ENCODE measurements at regions not wholly inside any gene's neighbourhood (a gene's known extent, or its start where the extent isn't known, plus 50 kb on each side); places are given as distances from the start of the nearest gene placed in this dataset.

DNA sequence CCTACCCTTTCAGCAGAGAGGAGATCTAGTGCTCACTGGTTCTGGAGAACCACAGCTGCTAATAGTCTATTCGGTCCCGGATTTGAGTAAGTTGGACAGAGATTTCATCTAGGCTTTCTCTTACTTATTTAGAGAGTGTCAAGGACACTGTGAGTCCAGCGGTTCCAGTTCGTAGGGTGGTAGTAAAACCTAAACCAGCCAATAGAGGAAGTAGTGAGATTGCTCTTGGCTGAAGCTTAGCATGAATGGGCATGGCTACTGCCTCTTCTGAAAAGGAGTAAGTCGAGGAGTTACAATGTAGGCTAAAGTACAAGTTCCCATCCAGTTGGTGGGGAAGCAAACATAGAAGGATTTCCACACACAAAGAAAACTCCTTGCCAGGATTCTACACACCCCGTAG, 109.6 kb upstream of the MOCS2 start:
- no peaks in the 10 kb centered on the region for H3K27me3 Mint-ChIP-seq (ENCODE audit: low read depth)
- H3K4me1 Mint-ChIP-seq = no peaks in the 10 kb centered on the region
- no peak for TF ChIP-seq CTCF (IDR thresholded peaks at IDR 0.05; ENCODE audit: unreplicated experiment)
- H3K36me3 Mint-ChIP-seq = no peaks in the 10 kb centered on the region
- H3K4me3 Mint-ChIP-seq = no peak overlapping the region
- H3K9me3 Mint-ChIP-seq = peaks cover 36% of the 10 kb centered on the region
- H3K27ac Mint-ChIP-seq = no peak overlapping the region
- no peak for DNase-seq (ENCODE audit: low spot score in 2 of 2, unreplicated experiment in 2 of 2)

- Mint-ChIP-seq H3K9me3 (peaks cover 36% of the 10 kb centered on the region), H3K4me3 (no peak overlapping the region), H3K27ac (no peak overlapping the region), H3K4me1 (no peaks in the 10 kb centered on the region), H3K36me3 (no peaks in the 10 kb centered on the region), H3K27me3 (ENCODE audit: low read depth) (no peaks in the 10 kb centered on the region)
- TF ChIP-seq CTCF (IDR thresholded peaks at IDR 0.05; ENCODE audit: unreplicated experiment) = no peak
- no peak for DNase-seq (ENCODE audit: low spot score in 2 of 2, unreplicated experiment in 2 of 2)
Measured at GRCh38 chr5:53219610-53220009, 110.1 kb upstream of the MOCS2 start.

- Mint-ChIP-seq H3K9me3 (peaks cover 14% of the 10 kb centered on the region), H3K4me3 (no peak overlapping the region), H3K27me3 (ENCODE audit: low read depth) (no peaks in the 10 kb centered on the region), H3K36me3 (no peaks in the 10 kb centered on the region), H3K27ac (no peak overlapping the region), H3K4me1 (no peaks in the 10 kb centered on the region)
- no peak for DNase-seq (ENCODE audit: low spot score in 2 of 2, unreplicated experiment in 2 of 2)
- TF ChIP-seq CTCF (IDR thresholded peaks at IDR 0.05; ENCODE audit: unreplicated experiment) = no peak
Measured at GRCh38 chr5:53233645-53234405, 124.3 kb upstream of the MOCS2 start.

- H3K27me3 Mint-ChIP-seq (ENCODE audit: low read depth) = no peaks in the 10 kb centered on the region
- no peak overlapping the region for H3K27ac Mint-ChIP-seq
- DNase-seq (ENCODE audit: low spot score in 2 of 2, unreplicated experiment in 2 of 2) = no peak
- no peak overlapping the region for H3K4me3 Mint-ChIP-seq
- H3K9me3 Mint-ChIP-seq = peaks cover 5% of the 10 kb centered on the region
- H3K36me3 Mint-ChIP-seq = no peaks in the 10 kb centered on the region
- no peaks in the 10 kb centered on the region for H3K4me1 Mint-ChIP-seq
- no peak for TF ChIP-seq CTCF (IDR thresholded peaks at IDR 0.05; ENCODE audit: unreplicated experiment)
Measured at GRCh38 chr5:53236683-53237082, 127.1 kb upstream of the MOCS2 start.

DNA sequence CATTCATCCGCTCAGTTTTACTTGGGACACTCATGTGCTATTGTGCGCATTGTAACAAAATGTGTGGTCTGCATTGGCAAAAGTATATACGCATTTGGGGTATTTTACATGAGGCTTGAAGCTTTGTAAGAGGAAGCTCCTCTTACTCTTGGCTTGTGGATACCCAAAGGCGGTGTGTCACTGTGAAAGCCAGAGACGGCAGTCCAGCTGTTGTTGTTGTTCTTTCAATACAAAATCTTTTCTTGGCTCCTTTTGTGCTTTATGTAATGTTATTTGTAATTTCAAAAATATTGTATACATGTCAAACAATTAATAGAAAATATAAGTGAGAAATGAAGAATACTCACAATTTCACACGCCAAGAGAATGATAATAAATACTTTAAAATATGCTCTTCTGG, 128.3 kb upstream of the MOCS2 start:
- Mint-ChIP-seq H3K27me3 (ENCODE audit: low read depth) (no peaks in the 10 kb centered on the region), H3K27ac (no peak overlapping the region)
- no peak for TF ChIP-seq CTCF (IDR thresholded peaks at IDR 0.05; ENCODE audit: unreplicated experiment)

More for the DNA sequence above, 128.3 kb upstream of the MOCS2 start:
- Mint-ChIP-seq H3K4me3 (no peak overlapping the region), H3K36me3 (no peaks in the 10 kb centered on the region), H3K9me3 (no peaks in the 10 kb centered on the region), H3K4me1 (no peaks in the 10 kb centered on the region)
- DNase-seq (ENCODE audit: low spot score in 2 of 2, unreplicated experiment in 2 of 2) = no peak

Measured in mesothelial cell of epicardium (in vitro differentiated cells).